Right cardiac atrium (tissue), 5 donors: ENCODE measurements at regions not wholly inside any gene's neighbourhood (a gene's known extent, or its start where the extent isn't known, plus 50 kb on each side); places are given as distances from the start of the nearest gene placed in this dataset.

Experiments used
- ATAC-seq, 2 donors: fragments of 200-7000 bp; cut with Tn5 transposase; one replicate each; pipeline versions ENCODE4 v1.8.0 to v1.9.1; 2020; ENCODE audit warnings: moderate library complexity in 2 of 2, mild to moderate bottlenecking in 1 of 2
- DNase-seq, 3 donors: peaks; one replicate each; pipeline ENCODE4 v3.0.0-alpha.2; 2020
- H3K27ac ChIP-seq: one replicate; pipeline ENCODE4 v1.5.1; 2013; ENCODE audit warnings: mild to moderate bottlenecking, low read length, control low read depth, moderate library complexity
- H3K27me3 ChIP-seq: one replicate; pipeline ENCODE4 v1.6.1; 2013; ENCODE audit not compliant: control insufficient read depth, insufficient read depth
- H3K4me1 ChIP-seq: one replicate; pipeline ENCODE4 v1.6.1; 2013; ENCODE audit warnings: low read length; ENCODE audit not compliant: control insufficient read depth, insufficient read depth
- H3K4me3 ChIP-seq: one replicate; pipeline ENCODE4 v1.5.1; 2013; ENCODE audit warnings: low read length, control low read depth
- H3K9me3 ChIP-seq: one replicate; pipeline ENCODE4 v1.6.1; 2013; ENCODE audit warnings: low read length; ENCODE audit not compliant: control insufficient read depth
- WGBS: extraction: QIAGEN DNeasy Blood & Tissue Kit; methylation state at CpG from one replicate; pipeline ENCODE4 v1.1.7; 2013; 5-methylcytosine and 5-hydroxymethylcytosine counted together
- intact Hi-C, 4 donors: fragments of 100-400 bp; cut with DNase I; formaldehyde crosslinking; loops; one replicate each; pipeline versions ENCODE4 v1.11.0 to v1.14.0; 2022 to 2023
- donor health status: healthy with polysubstance abuse.
- donor health status: DM: no; HTN: yes; CAD: no.
- donor health status: DM: no; HTN: no; CAD: no.
- donor health status: DM: no; HTN: yes; CAD: no; lungs with severe emphysema.
- donor health status: DM: yes; HTN: yes; CAD: no.

DNA sequence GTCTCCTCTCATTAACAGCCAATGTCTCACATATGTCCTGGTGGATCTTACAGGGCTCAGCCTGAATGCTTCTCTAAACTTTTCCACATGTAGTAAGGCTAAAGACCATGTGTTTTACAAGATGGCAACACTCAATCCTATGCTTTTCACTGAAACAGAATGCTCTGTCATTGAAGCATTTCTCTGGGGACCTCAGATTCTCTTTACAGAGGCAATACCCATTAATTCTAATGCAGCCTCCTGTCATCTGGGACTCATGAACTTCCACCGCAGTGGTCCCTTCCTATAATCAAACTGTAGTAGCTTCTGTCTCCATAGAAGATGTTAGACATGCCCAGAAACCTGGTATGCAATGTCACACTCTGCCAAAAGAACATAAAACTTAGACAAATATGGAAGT is 926.6 kb upstream of the RBFOX1 start:
- DNase-seq (no peak), ATAC-seq (no peak)
- no peaks in the 10 kb centered on the region for H3K4me1 ChIP-seq
- intact Hi-C loops, result no loop called here
- no peaks in the 10 kb centered on the region for H3K9me3 ChIP-seq
- no peaks in the 10 kb centered on the region for H3K27me3 ChIP-seq
- no peak overlapping the region for H3K27ac ChIP-seq
- no peak overlapping the region for H3K4me3 ChIP-seq
- 90% methylated on average over 1 of the region's 1 CpG for WGBS

DNA sequence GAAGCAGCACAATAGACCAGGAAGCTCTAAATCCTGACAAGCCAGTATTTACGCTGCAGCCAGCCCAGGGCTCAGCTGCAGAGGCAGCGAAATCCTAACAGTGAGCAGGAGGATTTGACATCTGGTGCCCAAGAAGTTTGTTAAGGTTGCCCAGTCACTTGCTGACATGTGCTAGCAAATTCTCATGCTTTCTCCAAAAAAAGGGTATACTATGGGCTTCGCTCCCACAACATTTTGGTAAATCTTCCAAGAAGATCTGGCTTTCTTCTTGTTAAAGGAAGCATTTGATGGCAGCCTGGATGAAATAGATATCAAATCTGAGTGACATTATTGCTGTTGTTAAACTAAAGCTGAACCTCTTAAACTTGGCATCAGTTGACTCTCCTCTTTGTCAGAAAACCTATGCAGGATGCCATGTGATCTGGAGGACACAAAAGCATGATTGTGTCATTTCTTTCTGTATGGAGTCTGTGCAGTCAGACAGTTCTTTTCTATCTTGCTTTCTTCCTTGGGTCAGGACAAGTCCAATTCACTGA is 949.7 kb upstream of the RBFOX1 start:
- ATAC-seq (no peak), DNase-seq (no peak)
- Histone ChIP-seq H3K27ac (no peak overlapping the region), H3K4me1 (no peaks in the 10 kb centered on the region), H3K4me3 (no peak overlapping the region), H3K9me3 (no peaks in the 10 kb centered on the region), H3K27me3 (no peaks in the 10 kb centered on the region)
- intact Hi-C loops, result no loop called here
- WGBS, result 67% methylated on average over 3 of the region's 3 CpGs

DNA sequence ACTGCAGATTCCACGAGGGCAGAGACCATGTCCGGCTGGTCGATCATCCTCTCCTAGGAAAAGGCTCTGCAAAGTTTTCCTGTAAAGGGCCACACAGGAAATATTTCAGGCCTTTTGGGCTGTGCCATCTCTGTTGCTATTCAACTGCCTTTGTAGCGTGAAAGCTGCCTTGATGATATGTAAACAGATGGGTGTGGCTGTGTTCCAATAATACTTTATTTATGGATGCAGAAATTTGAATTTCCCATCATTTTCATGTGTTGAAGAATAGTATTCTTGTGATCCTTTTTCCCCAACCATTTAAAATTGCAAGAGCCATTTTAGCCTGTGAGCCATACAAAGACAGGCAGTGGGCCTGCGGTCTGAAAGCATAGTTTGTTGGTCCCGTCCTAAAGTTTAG is 950.7 kb upstream of the RBFOX1 start:
- Histone ChIP-seq H3K9me3 (no peaks in the 10 kb centered on the region), H3K27me3 (no peaks in the 10 kb centered on the region), H3K4me3 (no peak overlapping the region), H3K27ac (no peak overlapping the region), H3K4me1 (no peaks in the 10 kb centered on the region)
- ATAC-seq (no peak), DNase-seq (no peak)
- intact Hi-C loops, result no loop called here
- WGBS, result 74% methylated on average over 6 of the region's 6 CpGs

DNA sequence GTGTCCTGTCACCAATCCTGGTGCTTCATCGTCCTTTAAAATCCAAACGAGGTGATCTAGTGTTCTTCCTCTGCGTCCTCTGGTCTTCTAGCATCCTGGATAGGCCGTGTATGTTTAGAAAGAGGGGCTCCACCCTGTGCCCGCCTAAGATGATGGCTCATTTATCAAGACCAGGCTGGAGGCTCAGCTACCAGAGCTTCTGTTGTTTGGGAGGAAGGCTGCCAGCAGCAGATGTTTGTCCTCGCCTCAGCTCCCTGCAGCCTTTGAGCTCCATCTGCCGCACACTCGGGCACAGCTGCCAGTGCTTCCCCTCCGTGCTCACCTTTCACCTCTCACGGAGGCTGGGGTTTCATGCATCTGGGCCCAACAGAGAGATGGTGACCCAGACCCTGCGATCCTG is 954.7 kb upstream of the RBFOX1 start:
- DNase-seq (no peak), ATAC-seq (no peak)
- H3K4me1 ChIP-seq, result no peaks in the 10 kb centered on the region
- no peak overlapping the region for H3K27ac ChIP-seq
- H3K9me3 ChIP-seq, result no peaks in the 10 kb centered on the region
- H3K4me3 ChIP-seq, result no peak overlapping the region
- intact Hi-C loops, result no loop called here
- 79% methylated on average over 11 of the region's 11 CpGs for WGBS
- no peaks in the 10 kb centered on the region for H3K27me3 ChIP-seq

DNA sequence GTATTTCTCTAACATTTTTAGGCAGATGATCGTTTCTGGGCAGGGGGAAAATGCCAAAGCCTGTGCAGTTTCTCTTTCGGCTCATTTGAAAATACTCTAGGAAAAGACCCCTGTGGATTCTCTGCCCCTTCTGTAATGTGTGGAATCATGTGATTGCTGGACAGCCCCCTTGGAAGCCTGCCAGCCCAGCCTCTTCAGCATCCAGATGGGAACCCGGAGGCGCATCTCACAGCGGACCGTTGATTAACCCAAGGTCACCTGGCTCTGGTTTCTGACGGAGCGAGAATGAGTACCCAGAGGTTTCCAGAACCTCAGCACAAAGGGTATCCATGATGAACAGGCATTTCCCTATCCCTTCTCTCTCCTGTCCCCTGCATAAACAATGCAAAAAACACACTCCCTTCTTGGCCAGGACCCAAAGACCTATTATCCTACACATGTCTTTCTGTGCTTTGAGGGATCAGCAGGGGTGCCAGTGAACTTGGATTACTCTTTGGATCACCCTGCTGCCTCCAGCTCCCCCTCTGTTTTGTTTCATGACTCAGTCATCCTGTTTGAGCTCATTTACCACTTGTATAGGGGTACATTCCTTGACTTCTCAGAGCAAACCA is 957.1 kb upstream of the RBFOX1 start:
- H3K27ac ChIP-seq, result no peak overlapping the region
- H3K4me1 ChIP-seq, result no peaks in the 10 kb centered on the region
- DNase-seq, result peak in 1 of 3 donors; percentile 55
- no peaks in the 10 kb centered on the region for H3K27me3 ChIP-seq
- WGBS, result 17% methylated on average over 8 of the region's 8 CpGs
- ATAC-seq, result no peak
- no peaks in the 10 kb centered on the region for H3K9me3 ChIP-seq
- intact Hi-C loops, result no loop called here
- H3K4me3 ChIP-seq, result no peak overlapping the region

DNA sequence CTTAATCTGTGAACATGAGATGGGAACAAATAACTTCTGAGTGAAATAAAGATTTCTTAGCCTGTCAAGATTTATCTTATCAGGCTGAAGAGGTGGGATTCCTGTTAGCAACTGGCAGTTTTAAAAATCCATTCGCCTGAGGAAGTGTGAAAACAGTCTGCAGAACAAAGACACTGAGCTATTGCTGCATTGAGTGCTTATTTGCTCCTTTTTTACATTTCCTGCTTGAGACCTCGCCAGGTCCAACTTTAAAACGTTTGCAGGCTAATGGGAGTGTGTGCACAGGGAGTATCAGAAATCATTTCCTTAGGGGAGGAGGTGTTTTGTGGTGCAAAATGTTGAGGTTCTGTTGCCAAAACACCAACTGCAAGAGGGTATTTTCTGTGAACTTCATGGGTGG is 957.8 kb upstream of the RBFOX1 start:
- ATAC-seq, result no peak
- WGBS, result 5% methylated on average over 3 of the region's 3 CpGs
- H3K4me1 ChIP-seq, result no peaks in the 10 kb centered on the region
- H3K27me3 ChIP-seq, result no peaks in the 10 kb centered on the region
- H3K4me3 ChIP-seq, result no peak overlapping the region
- DNase-seq, result no peak
- intact Hi-C loops, result no loop called here
- H3K27ac ChIP-seq, result no peak overlapping the region
- no peaks in the 10 kb centered on the region for H3K9me3 ChIP-seq

DNA sequence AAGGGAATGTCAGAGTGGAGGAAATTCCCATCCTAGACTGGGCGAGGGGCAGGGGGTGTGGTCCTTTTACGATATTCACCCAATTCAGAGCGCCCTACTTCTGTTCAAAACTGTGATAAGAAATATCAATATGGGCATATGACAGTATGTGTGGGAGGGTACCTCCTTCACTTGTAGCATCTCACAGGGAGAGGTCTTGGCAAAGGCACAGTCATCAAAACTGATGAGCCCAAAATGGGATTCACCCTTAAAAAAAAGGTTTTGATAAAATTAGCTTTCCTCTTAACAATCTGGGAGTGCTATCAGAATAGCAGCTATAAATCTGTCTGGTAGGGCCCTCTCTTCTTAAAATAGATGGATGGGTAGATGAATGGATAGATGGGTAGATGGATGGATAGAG is 967.8 kb upstream of the RBFOX1 start:
- intact Hi-C loops, result no loop called here
- H3K27ac ChIP-seq, result no peak overlapping the region
- H3K4me1 ChIP-seq, result no peaks in the 10 kb centered on the region
- H3K9me3 ChIP-seq, result no peaks in the 10 kb centered on the region
- no peaks in the 10 kb centered on the region for H3K27me3 ChIP-seq
- WGBS, result 85% methylated on average over 3 of the region's 3 CpGs
- ATAC-seq (no peak), DNase-seq (no peak)
- H3K4me3 ChIP-seq, result no peak overlapping the region

DNA sequence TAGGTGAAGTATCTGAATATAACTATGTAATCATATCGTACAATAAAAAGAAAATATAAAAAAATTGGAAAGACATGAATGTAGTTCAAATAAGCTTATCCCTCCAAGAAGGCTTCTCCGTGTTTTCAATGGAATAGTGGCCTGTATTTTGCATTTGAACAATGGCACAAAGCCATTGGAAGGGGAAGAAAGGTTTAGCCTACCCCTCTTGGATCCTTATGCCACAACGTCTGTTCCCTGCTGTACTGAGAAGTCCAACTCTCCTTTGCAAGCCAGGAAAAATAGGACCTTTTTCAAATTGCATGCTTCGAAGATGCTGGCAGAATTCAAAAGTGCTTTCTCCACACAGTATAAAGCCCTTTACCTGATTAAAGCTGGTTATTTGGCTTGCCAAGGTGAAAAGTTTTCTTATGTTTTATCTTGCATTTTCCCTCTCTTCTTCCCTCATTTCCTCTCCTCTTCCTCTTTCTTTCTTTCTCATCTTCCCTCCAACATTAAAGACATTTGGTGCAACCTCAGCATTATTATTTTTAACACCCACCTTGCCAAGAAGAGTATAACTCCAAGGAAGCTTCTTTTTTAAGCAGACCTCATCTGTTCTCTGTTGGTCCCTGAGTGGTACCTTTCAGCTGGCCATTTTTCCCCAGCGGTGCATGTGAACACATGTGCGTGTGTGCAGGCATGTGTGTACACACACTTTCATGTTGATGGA is 968.6 kb upstream of the RBFOX1 start:
- Histone ChIP-seq H3K4me1 (no peaks in the 10 kb centered on the region), H3K27me3 (no peaks in the 10 kb centered on the region), H3K4me3 (no peak overlapping the region), H3K27ac (no peak overlapping the region), H3K9me3 (no peaks in the 10 kb centered on the region)
- intact Hi-C loops, result no loop called here
- ATAC-seq, result no peak
- WGBS, result 63% methylated on average over 6 of the region's 6 CpGs
- no peak for DNase-seq

DNA sequence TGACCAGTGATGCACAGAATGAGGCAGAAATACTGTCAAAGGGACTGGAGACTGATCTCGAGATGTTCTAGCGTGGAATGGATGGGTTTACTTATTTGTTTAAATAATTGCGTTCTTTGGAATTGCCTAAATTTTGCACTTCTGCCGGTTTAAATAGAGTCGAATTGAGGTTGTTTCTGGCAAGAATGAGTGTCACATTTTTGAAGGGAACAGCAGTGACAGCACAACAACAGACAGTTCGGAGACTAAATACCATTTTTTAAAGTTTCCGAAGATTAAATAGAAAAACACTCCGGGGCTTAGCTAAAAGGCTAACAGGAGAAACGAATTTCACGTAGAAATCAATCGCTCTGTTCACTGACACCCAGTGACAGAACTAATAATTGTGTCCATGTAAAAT is 969.2 kb upstream of the RBFOX1 start:
- Histone ChIP-seq H3K27me3 (no peaks in the 10 kb centered on the region), H3K9me3 (no peaks in the 10 kb centered on the region), H3K27ac (no peak overlapping the region), H3K4me3 (no peak overlapping the region), H3K4me1 (no peaks in the 10 kb centered on the region)
- intact Hi-C loops, result no loop called here
- ATAC-seq (no peak), DNase-seq (no peak)
- WGBS, result 71% methylated on average over 11 of the region's 11 CpGs

DNA sequence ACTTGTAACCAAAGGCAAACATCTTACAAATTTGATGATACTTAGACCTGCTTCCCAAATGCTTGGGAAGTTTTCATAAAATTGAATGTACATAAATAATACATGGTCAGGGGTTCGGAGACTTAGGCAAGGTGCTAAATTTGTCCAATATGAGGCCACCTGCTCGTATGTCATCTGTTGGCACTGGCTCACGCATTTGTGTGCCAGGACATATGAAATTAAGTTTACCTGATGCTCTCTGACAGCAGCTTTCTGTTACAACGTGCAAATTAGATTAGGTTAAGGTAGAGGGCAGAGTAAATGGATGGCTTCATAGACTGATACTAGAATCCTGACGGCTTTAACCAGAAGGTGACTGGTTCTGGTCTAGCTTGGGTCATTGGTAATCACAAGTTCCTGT is 970.3 kb upstream of the RBFOX1 start:
- DNase-seq (no peak), ATAC-seq (no peak)
- no peak overlapping the region for H3K4me3 ChIP-seq
- 60% methylated on average over 5 of the region's 5 CpGs for WGBS
- H3K4me1 ChIP-seq, result no peaks in the 10 kb centered on the region
- H3K27me3 ChIP-seq, result no peaks in the 10 kb centered on the region
- no peaks in the 10 kb centered on the region for H3K9me3 ChIP-seq
- H3K27ac ChIP-seq, result no peak overlapping the region
- intact Hi-C loops, result no loop called here

DNA sequence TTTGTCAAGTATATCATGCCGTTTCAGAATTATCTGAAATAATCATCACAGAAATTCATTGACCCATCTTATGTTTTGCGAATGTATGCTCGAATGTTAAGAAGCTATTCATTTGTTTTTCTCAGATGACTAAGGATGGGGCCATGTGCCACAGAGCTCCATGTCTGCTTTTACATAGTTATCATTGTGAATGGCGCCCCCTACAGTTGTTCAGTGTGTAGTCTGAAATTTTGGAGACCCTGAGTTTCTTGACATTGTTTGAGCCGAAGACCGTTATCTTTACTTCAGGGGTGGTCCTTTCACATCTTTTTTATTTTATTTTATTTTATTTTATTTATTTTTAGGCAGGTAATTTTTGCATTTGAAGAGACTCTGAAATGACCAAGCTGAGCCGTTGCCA is 972.0 kb upstream of the RBFOX1 start:
- H3K4me1 ChIP-seq, result no peaks in the 10 kb centered on the region
- DNase-seq, result no peak
- intact Hi-C loops, result no loop called here
- no peak for ATAC-seq
- WGBS, result 83% methylated on average over 7 of the region's 7 CpGs
- no peaks in the 10 kb centered on the region for H3K9me3 ChIP-seq
- H3K27ac ChIP-seq, result no peak overlapping the region
- no peaks in the 10 kb centered on the region for H3K27me3 ChIP-seq
- H3K4me3 ChIP-seq, result no peak overlapping the region
